ENCODE measurements at regions not wholly inside any gene's neighbourhood (a gene's known extent, or its start where the extent isn't known, plus 50 kb on each side); places are given as distances from the start of the nearest gene placed in this dataset.
A peak's percentile ranks its signal among the peaks of the same experiment; 100 is the strongest.
"Not testable (repeated sequence)": the region's sequence is repeated elsewhere in the genome, so short reads cannot be mapped to it uniquely, and the experiment has no call there.

GRCh38 chr10:65284495-65285041 is 1641.3 kb upstream of the LRRTM3 start:
- no peaks in the 10 kb centered on the region for H3K36me3 Mint-ChIP-seq
- H3K4me1 ChIP-seq (ENCODE audit: control insufficient read depth, insufficient read depth, low read length, poor library complexity, severe bottlenecking), result no peaks in the 10 kb centered on the region
- no peak overlapping the region for H3K27ac ChIP-seq (ENCODE audit: insufficient read depth, low read length, poor library complexity, severe bottlenecking)
- peaks cover 0 to 21% (median 9%) of the 10 kb centered on the region in 7 donors for H3K9me3 Mint-ChIP-seq
- H3K36me3 ChIP-seq (ENCODE audit: control insufficient read depth, insufficient read depth, low read length), result no peaks in the 10 kb centered on the region
- no peaks in the 10 kb centered on the region for H3K27me3 Mint-ChIP-seq
- no peaks in the 10 kb centered on the region for H3K9me3 ChIP-seq (ENCODE audit: control insufficient read depth in 2 of 2, low read length in 2 of 2)
- DNase-seq (no peak), ATAC-seq (ENCODE audit: low read depth in 2 of 2) (no peak)
- H3K4me3 ChIP-seq (ENCODE audit: low read depth, low read length), result no peak overlapping the region
- H3K4me1 Mint-ChIP-seq, result no peaks in the 10 kb centered on the region
- H3K27ac Mint-ChIP-seq, result no peak overlapping the region
- no peaks in the 10 kb centered on the region for H3K27me3 ChIP-seq (ENCODE audit: control insufficient read depth, insufficient read depth, low read length)
- no peak overlapping the region for H3K4me3 Mint-ChIP-seq

- not testable (repeated sequence) for H3K27me3 ChIP-seq (ENCODE audit: control insufficient read depth, insufficient read depth, low read length); H3K36me3 ChIP-seq (ENCODE audit: control insufficient read depth, insufficient read depth, low read length); H3K9me3 ChIP-seq (ENCODE audit: control insufficient read depth in 2 of 2, low read length in 2 of 2); H3K27ac ChIP-seq (ENCODE audit: insufficient read depth, low read length, poor library complexity, severe bottlenecking); H3K27me3 Mint-ChIP-seq; H3K36me3 Mint-ChIP-seq; H3K4me1 ChIP-seq (ENCODE audit: control insufficient read depth, insufficient read depth, low read length, poor library complexity, severe bottlenecking); H3K27ac Mint-ChIP-seq; H3K4me3 ChIP-seq (ENCODE audit: low read depth, low read length); H3K4me1 Mint-ChIP-seq; H3K4me3 Mint-ChIP-seq; DNase-seq; ATAC-seq (ENCODE audit: low read depth in 2 of 2)
- H3K9me3 Mint-ChIP-seq, result peaks cover 0 to 20% (median 9%) of the 10 kb centered on the region in 7 donors
These were observed 1640.1 kb upstream of the LRRTM3 start for GRCh38 chr10:65285726-65286125.

DNA sequence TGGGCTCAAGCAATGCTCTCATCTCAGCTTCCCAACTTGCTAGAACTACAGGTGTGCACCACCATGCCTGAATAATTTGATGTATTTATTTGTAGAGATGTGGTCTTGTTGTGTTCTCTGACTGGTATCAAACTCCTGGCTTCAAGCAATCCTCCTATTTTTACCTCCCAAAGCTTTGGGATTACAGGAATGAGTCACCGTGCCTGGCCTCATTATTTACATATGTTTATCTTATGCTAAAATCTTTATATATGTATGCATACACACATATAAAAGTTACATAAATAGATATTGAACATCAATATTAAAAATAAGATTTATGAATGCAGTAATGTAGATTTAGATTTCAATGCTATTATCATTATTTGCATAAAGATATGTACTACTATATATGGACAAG is 1634.5 kb upstream of the LRRTM3 start:
- no peak overlapping the region for H3K4me3 ChIP-seq (ENCODE audit: low read depth, low read length)
- DNase-seq (no peak), ATAC-seq (ENCODE audit: low read depth in 2 of 2) (no peak)
- Mint-ChIP-seq H3K36me3 (no peaks in the 10 kb centered on the region), H3K9me3 (peaks cover 0 to 7% (median 3%) of the 10 kb centered on the region in 7 donors), H3K27me3 (no peaks in the 10 kb centered on the region), H3K27ac (no peak overlapping the region), H3K4me1 (no peaks in the 10 kb centered on the region), H3K4me3 (no peak overlapping the region)
- H3K27me3 ChIP-seq (ENCODE audit: control insufficient read depth, insufficient read depth, low read length), result no peaks in the 10 kb centered on the region
- no peak overlapping the region for H3K27ac ChIP-seq (ENCODE audit: insufficient read depth, low read length, poor library complexity, severe bottlenecking)
- no peaks in the 10 kb centered on the region for H3K36me3 ChIP-seq (ENCODE audit: control insufficient read depth, insufficient read depth, low read length)
- peaks cover 0 to 4% of the 10 kb centered on the region in 2 experiments for H3K9me3 ChIP-seq (ENCODE audit: control insufficient read depth in 2 of 2, low read length in 2 of 2)
- no peaks in the 10 kb centered on the region for H3K4me1 ChIP-seq (ENCODE audit: control insufficient read depth, insufficient read depth, low read length, poor library complexity, severe bottlenecking)

- Histone ChIP-seq H3K36me3 (ENCODE audit: control insufficient read depth, insufficient read depth, low read length) (no peaks in the 10 kb centered on the region), H3K4me1 (ENCODE audit: control insufficient read depth, insufficient read depth, low read length, poor library complexity, severe bottlenecking) (no peaks in the 10 kb centered on the region), H3K4me3 (ENCODE audit: low read depth, low read length) (no peak overlapping the region), H3K9me3 (ENCODE audit: control insufficient read depth in 2 of 2, low read length in 2 of 2) (peaks cover 0 to 4% of the 10 kb centered on the region in 2 experiments), H3K27ac (ENCODE audit: insufficient read depth, low read length, poor library complexity, severe bottlenecking) (no peak overlapping the region), H3K27me3 (ENCODE audit: control insufficient read depth, insufficient read depth, low read length) (no peaks in the 10 kb centered on the region)
- Mint-ChIP-seq H3K27me3 (no peaks in the 10 kb centered on the region), H3K9me3 (peaks cover 0 to 7% (median 3%) of the 10 kb centered on the region in 7 donors), H3K36me3 (no peaks in the 10 kb centered on the region), H3K4me1 (no peaks in the 10 kb centered on the region), H3K4me3 (no peak overlapping the region), H3K27ac (no peak overlapping the region)
- no peak for ATAC-seq (ENCODE audit: low read depth in 2 of 2)
- no peak for DNase-seq
These were observed 1633.3 kb upstream of the LRRTM3 start for GRCh38 chr10:65292551-65292950.

- H3K4me1 ChIP-seq (ENCODE audit: control insufficient read depth, insufficient read depth, low read length, poor library complexity, severe bottlenecking), result no peaks in the 10 kb centered on the region
- Mint-ChIP-seq H3K4me3 (no peak overlapping the region), H3K9me3 (peaks cover 0 to 10% (median 2%) of the 10 kb centered on the region in 7 donors), H3K4me1 (no peaks in the 10 kb centered on the region), H3K36me3 (no peaks in the 10 kb centered on the region), H3K27ac (no peak overlapping the region), H3K27me3 (no peaks in the 10 kb centered on the region)
- H3K36me3 ChIP-seq (ENCODE audit: control insufficient read depth, insufficient read depth, low read length), result no peaks in the 10 kb centered on the region
- H3K27ac ChIP-seq (ENCODE audit: insufficient read depth, low read length, poor library complexity, severe bottlenecking), result no peak overlapping the region
- no peak for ATAC-seq (ENCODE audit: low read depth in 2 of 2)
- H3K4me3 ChIP-seq (ENCODE audit: low read depth, low read length), result no peak overlapping the region
- H3K9me3 ChIP-seq (ENCODE audit: control insufficient read depth in 2 of 2, low read length in 2 of 2), result peaks cover 0 to 4% of the 10 kb centered on the region in 2 experiments
- H3K27me3 ChIP-seq (ENCODE audit: control insufficient read depth, insufficient read depth, low read length), result no peaks in the 10 kb centered on the region
- no peak for DNase-seq
These were observed 1631.5 kb upstream of the LRRTM3 start for GRCh38 chr10:65294329-65294728.

DNA sequence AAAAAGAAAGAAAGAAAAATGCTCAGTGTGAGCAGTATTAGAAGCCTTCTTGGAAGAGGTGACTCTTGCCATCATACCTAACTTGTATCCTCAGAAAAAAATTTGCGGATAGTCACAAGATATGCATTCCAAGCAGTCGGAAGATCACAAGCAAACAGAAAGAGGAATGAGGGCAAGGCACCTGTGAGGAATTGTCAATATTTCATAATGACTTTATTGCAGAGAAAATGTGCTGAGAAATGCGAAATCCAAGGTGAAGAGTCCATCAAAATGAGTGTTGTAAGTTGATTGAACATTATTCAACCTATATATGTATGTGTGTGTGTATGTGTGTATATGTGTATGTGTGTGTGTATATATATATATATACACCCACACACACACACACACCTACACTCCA is 1624.7 kb upstream of the LRRTM3 start:
- no peaks in the 10 kb centered on the region for H3K36me3 Mint-ChIP-seq
- Histone ChIP-seq H3K4me1 (ENCODE audit: control insufficient read depth, insufficient read depth, low read length, poor library complexity, severe bottlenecking) (no peaks in the 10 kb centered on the region), H3K27me3 (ENCODE audit: control insufficient read depth, insufficient read depth, low read length) (no peaks in the 10 kb centered on the region), H3K9me3 (ENCODE audit: control insufficient read depth in 2 of 2, low read length in 2 of 2) (no peaks in the 10 kb centered on the region), H3K36me3 (ENCODE audit: control insufficient read depth, insufficient read depth, low read length) (no peaks in the 10 kb centered on the region), H3K4me3 (ENCODE audit: low read depth, low read length) (no peak overlapping the region), H3K27ac (ENCODE audit: insufficient read depth, low read length, poor library complexity, severe bottlenecking) (no peak overlapping the region)
- ATAC-seq (ENCODE audit: low read depth in 2 of 2) (no peak), DNase-seq (no peak)
- H3K27ac Mint-ChIP-seq, result no peak overlapping the region
- H3K27me3 Mint-ChIP-seq, result no peaks in the 10 kb centered on the region
- H3K9me3 Mint-ChIP-seq, result peaks cover 0 to 17% (median 5%) of the 10 kb centered on the region in 7 donors
- no peaks in the 10 kb centered on the region for H3K4me1 Mint-ChIP-seq
- H3K4me3 Mint-ChIP-seq, result no peak overlapping the region

GRCh38 chr10:65306201-65306600 is 1619.6 kb upstream of the LRRTM3 start:
- H3K9me3 ChIP-seq (ENCODE audit: control insufficient read depth in 2 of 2, low read length in 2 of 2), result no peaks in the 10 kb centered on the region
- H3K27me3 Mint-ChIP-seq, result no peaks in the 10 kb centered on the region

DNA sequence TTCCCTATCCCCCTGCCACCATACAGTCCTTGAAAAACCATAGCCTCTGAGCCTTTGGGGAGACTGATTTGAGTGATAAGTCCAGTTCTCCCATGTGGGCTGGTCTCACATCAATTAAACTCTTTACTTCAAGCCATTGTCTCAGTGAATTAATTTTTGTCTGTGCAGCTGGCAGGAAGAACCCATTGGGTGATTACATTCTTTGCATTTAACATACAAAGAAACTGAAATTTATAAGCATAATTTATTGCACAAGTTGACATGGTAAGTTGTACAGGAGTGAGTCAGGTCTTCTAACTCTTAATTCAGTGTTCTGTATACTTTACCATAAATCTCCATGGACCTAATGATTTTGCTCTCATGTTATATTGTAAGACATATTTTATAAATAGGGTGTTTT is 1613.0 kb upstream of the LRRTM3 start:
- Histone ChIP-seq H3K4me3 (ENCODE audit: low read depth, low read length) (no peak overlapping the region), H3K4me1 (ENCODE audit: control insufficient read depth, insufficient read depth, low read length, poor library complexity, severe bottlenecking) (no peaks in the 10 kb centered on the region), H3K36me3 (ENCODE audit: control insufficient read depth, insufficient read depth, low read length) (no peaks in the 10 kb centered on the region), H3K27ac (ENCODE audit: insufficient read depth, low read length, poor library complexity, severe bottlenecking) (no peak overlapping the region), H3K27me3 (ENCODE audit: control insufficient read depth, insufficient read depth, low read length) (no peaks in the 10 kb centered on the region), H3K9me3 (ENCODE audit: control insufficient read depth in 2 of 2, low read length in 2 of 2) (no peaks in the 10 kb centered on the region)
- Mint-ChIP-seq H3K9me3 (peaks cover 2 to 13% (median 4%) of the 10 kb centered on the region in 7 donors), H3K27ac (no peak overlapping the region), H3K36me3 (no peaks in the 10 kb centered on the region), H3K4me1 (no peaks in the 10 kb centered on the region), H3K27me3 (no peaks in the 10 kb centered on the region), H3K4me3 (no peak overlapping the region)
- ATAC-seq (ENCODE audit: low read depth in 2 of 2) (no peak), DNase-seq (peak in 1 of 3 donors; percentile 0)

More at GRCh38 chr10:65306201-65306600, 1619.6 kb upstream of the LRRTM3 start:
- Mint-ChIP-seq H3K9me3 (peaks cover 1 to 11% (median 4%) of the 10 kb centered on the region in 7 donors), H3K27ac (no peak overlapping the region), H3K4me1 (no peaks in the 10 kb centered on the region), H3K4me3 (no peak overlapping the region), H3K36me3 (no peaks in the 10 kb centered on the region)
- H3K27me3 ChIP-seq (ENCODE audit: control insufficient read depth, insufficient read depth, low read length), result no peaks in the 10 kb centered on the region
- no peaks in the 10 kb centered on the region for H3K36me3 ChIP-seq (ENCODE audit: control insufficient read depth, insufficient read depth, low read length)
- ATAC-seq (ENCODE audit: low read depth in 2 of 2) (no peak), DNase-seq (no peak)
- H3K4me3 ChIP-seq (ENCODE audit: low read depth, low read length), result no peak overlapping the region
- H3K27ac ChIP-seq (ENCODE audit: insufficient read depth, low read length, poor library complexity, severe bottlenecking), result no peak overlapping the region
- no peaks in the 10 kb centered on the region for H3K4me1 ChIP-seq (ENCODE audit: control insufficient read depth, insufficient read depth, low read length, poor library complexity, severe bottlenecking)
